GM12874 (cell line): ENCODE measurements at regions not wholly inside any gene's neighbourhood (a gene's known extent, or its start where the extent isn't known, plus 50 kb on each side); places are given as distances from the start of the nearest gene placed in this dataset.

Experiments
- CTCF ChIP-seq: IDR thresholded peaks from 2 replicates; pipeline ENCODE4 v1.5.1; 2011; ENCODE audit warnings: low read depth, mild to moderate bottlenecking, control low read depth, low read length, moderate library complexity; ENCODE audit not compliant: insufficient read depth

- TF ChIP-seq CTCF: no peak
These were observed 63.9 kb downstream of the NFKBIZ start for GRCh38 chr3:101913168-101913567.

- TF ChIP-seq CTCF: no peak
These were observed 76.2 kb downstream of the NFKBIZ start for GRCh38 chr3:101925564-101925963.

- no peak for TF ChIP-seq CTCF
These were observed 77.3 kb downstream of the NFKBIZ start for GRCh38 chr3:101926594-101927105.

- TF ChIP-seq CTCF: no peak
These were observed 79.6 kb downstream of the NFKBIZ start for GRCh38 chr3:101928890-101929289.

GRCh38 chr3:101931081-101931480 lies 81.8 kb downstream of the NFKBIZ start:
- TF ChIP-seq CTCF: no peak

GRCh38 chr3:101932326-101933068 lies 83.2 kb downstream of the NFKBIZ start:
- TF ChIP-seq CTCF: no peak

GRCh38 chr3:101936419-101937356 lies 87.4 kb downstream of the NFKBIZ start:
- no peak for TF ChIP-seq CTCF
